Stimulated activated CD8-positive, alpha-beta memory T cell treated with anti-CD3 and anti-CD28 coated beads, Interleukin-4, amount 100 ng/mL, for 48 hours (primary cell): ENCODE measurements at regions not wholly inside any gene's neighbourhood (a gene's known extent, or its start where the extent isn't known, plus 50 kb on each side); places are given as distances from the start of the nearest gene placed in this dataset.
"Not testable (repeated sequence)": the region's sequence is repeated elsewhere in the genome, so short reads cannot be mapped to it uniquely, and the experiment has no call there.

Experiments used
- DNase-seq: peaks from one replicate; pipeline ENCODE4 v3.0.0-alpha.2; 2020

GRCh38 chr13:22929381-22930126, 251.2 kb upstream of the SGCG start:
- no peak for DNase-seq

- no peak for DNase-seq
Measured at GRCh38 chr13:22931576-22931975, 249.2 kb upstream of the SGCG start.

- DNase-seq: not testable (repeated sequence)
Measured at GRCh38 chr13:22932632-22933412, 248.0 kb upstream of the SGCG start.

GRCh38 chr13:22933571-22934181, 247.1 kb upstream of the SGCG start:
- no peak for DNase-seq

- DNase-seq: no peak
Measured at GRCh38 chr13:22934744-22935523, 245.8 kb upstream of the SGCG start.

- no peak for DNase-seq
Measured at GRCh38 chr13:22936228-22936627, 244.6 kb upstream of the SGCG start.

GRCh38 chr13:22937241-22937640, 243.5 kb upstream of the SGCG start:
- DNase-seq: no peak

- no peak for DNase-seq
Measured at GRCh38 chr13:22937953-22938352, 242.8 kb upstream of the SGCG start.

- no peak for DNase-seq
Measured at GRCh38 chr13:22938576-22938975, 242.2 kb upstream of the SGCG start.

GRCh38 chr13:22939157-22939556, 241.6 kb upstream of the SGCG start:
- DNase-seq: no peak

GRCh38 chr13:22940090-22940710, 240.6 kb upstream of the SGCG start:
- no peak for DNase-seq

GRCh38 chr13:22940736-22941135, 240.0 kb upstream of the SGCG start:
- no peak for DNase-seq

GRCh38 chr13:22941495-22941894, 239.3 kb upstream of the SGCG start:
- DNase-seq: not testable (repeated sequence)

GRCh38 chr13:22942831-22943230, 237.9 kb upstream of the SGCG start:
- not testable (repeated sequence) for DNase-seq

- DNase-seq: no peak
Measured at GRCh38 chr13:22944378-22944777, 236.4 kb upstream of the SGCG start.

GRCh38 chr13:22945321-22946226, 235.2 kb upstream of the SGCG start:
- DNase-seq: no peak

- no peak for DNase-seq
Measured at GRCh38 chr13:22948421-22948820, 232.4 kb upstream of the SGCG start.

GRCh38 chr13:22952018-22952417, 228.8 kb upstream of the SGCG start:
- not testable (repeated sequence) for DNase-seq

- not testable (repeated sequence) for DNase-seq
Measured at GRCh38 chr13:22955147-22955546, 225.6 kb upstream of the SGCG start.

GRCh38 chr13:22956456-22957115, 224.2 kb upstream of the SGCG start:
- not testable (repeated sequence) for DNase-seq

GRCh38 chr13:22959859-22960258, 220.9 kb upstream of the SGCG start:
- DNase-seq: not testable (repeated sequence)
